HG03039 (cell line): ENCODE measurements at regions not wholly inside any gene's neighbourhood (a gene's known extent, or its start where the extent isn't known, plus 50 kb on each side); places are given as distances from the start of the nearest gene placed in this dataset.

Experiments used
- ATAC-seq: cut with Tn5 transposase; IDR thresholded peaks from one replicate; pipeline ENCODE4 v1.9.1; 2021; ENCODE audit warnings: mild to moderate bottlenecking, moderate library complexity; ENCODE audit not compliant: unreplicated experiment

GRCh38 chr12:75908961-75909605 lies 122.5 kb downstream of the PHLDA1 start:
- no peak for ATAC-seq

GRCh38 chr12:75905922-75906321 lies 125.7 kb downstream of the PHLDA1 start:
- ATAC-seq = no peak

- ATAC-seq = no peak
Observed at GRCh38 chr12:75900781-75901254, 130.8 kb downstream of the PHLDA1 start.

GRCh38 chr12:75900226-75900625 lies 131.3 kb downstream of the PHLDA1 start:
- no peak for ATAC-seq

GRCh38 chr12:75894965-75895754 lies 136.4 kb downstream of the PHLDA1 start:
- no peak for ATAC-seq

DNA sequence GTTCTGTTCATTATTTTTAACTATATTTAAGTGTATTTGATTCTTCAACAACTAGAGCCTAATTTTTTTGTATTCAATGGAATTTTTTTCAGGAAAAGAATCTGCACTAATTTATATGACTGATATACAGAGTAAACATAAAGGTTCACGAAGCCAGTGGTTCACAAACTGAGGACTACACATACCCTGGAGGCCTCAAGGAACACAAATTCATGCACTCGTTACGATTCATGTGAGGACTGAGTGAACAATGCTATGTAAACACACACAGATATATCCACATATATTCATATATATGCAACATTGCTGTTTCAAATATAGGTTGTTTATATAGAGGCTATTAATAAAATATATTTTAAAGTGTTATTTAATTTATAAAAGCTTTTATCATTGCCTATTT lies 137.8 kb downstream of the PHLDA1 start:
- no peak for ATAC-seq

- no peak for ATAC-seq
Observed at GRCh38 chr12:75892731-75893408, 138.7 kb downstream of the PHLDA1 start.

- ATAC-seq = no peak
Observed at GRCh38 chr12:75891072-75891471, 140.5 kb downstream of the PHLDA1 start.

- ATAC-seq = no peak
Observed at GRCh38 chr12:75890660-75891059, 140.9 kb downstream of the PHLDA1 start.

GRCh38 chr12:75890141-75890540 lies 141.4 kb downstream of the PHLDA1 start:
- no peak for ATAC-seq

- no peak for ATAC-seq
Observed at GRCh38 chr12:75888874-75889613, 142.5 kb downstream of the PHLDA1 start.

- ATAC-seq = no peak
Observed at GRCh38 chr12:75888399-75888798, 143.2 kb downstream of the PHLDA1 start.

GRCh38 chr12:75887979-75888378 lies 143.6 kb downstream of the PHLDA1 start:
- ATAC-seq = no peak

GRCh38 chr12:75884465-75884985 lies 147.1 kb downstream of the PHLDA1 start:
- ATAC-seq = no peak

GRCh38 chr12:75883241-75883640 lies 148.3 kb downstream of the PHLDA1 start:
- no peak for ATAC-seq

DNA sequence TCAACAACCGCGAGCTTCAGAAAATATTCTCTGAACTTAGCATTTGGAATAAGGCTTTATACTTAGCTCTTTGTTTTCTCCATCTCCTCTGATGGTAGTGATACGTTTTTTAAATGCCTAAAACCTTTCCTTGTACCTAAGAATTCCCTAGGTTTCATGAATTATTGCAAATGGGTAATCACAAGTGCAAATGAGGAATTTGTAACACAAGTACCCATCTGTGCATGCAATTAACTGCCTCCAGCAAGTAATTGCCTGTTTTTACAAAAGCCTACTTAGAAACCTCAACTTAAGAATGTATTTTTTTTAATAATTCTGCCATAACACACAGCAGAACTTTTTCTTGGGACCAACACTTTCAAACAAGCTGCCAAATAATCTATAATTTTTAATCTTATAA lies 149.2 kb downstream of the PHLDA1 start:
- ATAC-seq = no peak

DNA sequence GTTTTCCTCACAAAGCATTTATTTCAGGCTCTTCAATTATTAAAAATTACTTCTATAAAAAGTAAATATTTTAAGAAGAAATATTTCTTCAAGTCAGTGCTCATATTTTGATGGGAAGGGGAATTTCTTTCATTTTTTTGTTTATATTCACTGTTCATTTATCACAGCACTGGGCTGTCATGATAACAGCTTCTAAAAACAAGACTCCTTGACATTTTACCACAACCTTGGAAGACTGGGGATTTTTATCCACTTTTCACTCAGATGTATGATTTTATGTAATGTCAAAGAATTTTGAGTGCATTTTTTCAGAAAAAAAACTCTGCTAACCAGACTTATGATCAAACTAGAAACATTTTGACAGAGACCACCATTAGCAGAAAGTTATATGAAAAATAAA lies 149.7 kb downstream of the PHLDA1 start:
- no peak for ATAC-seq

GRCh38 chr12:75877763-75878621 lies 153.6 kb downstream of the PHLDA1 start:
- ATAC-seq = no peak

DNA sequence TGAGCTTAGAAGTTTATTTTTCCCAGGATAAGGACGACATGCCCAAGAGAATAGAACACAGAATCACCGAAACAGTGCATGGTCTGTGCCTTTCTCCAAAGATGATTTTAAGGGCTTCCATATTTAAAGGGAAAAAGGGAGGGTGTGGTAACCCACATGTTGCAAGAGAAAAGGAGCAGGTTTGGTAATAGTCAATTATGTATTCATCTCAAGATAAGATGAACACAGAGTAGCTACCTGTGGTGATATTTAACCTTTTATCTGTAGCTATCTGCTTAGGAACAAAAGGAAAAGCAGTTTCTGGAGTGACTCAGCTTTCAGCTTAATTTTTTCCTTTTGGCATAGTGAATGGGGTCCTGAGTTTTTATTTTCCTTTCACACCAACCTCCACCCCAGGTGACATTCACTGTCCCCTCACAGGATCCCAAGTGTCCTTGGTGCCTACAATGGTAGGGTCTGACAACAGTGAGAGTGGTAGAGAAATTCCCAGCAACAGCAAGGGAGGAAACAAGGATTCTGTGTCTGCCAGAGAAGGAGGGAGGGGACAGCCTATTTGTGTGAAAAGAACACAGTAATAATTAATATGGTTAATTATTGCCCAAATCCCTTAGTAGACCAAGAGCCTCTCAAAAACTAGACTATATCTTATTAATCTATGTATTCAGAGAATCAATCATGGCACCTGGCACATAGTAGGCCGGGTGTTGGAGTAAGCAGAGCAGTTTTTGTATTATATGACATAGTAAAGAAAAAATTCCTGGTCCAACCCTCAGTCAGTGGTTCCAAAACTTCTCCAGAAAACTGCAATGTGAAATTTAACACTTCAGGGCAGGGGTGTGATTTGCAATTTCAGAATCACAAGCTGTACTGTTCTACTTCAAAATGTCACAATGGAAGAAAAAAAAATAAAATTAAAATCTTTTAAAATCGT lies 154.5 kb downstream of the PHLDA1 start:
- ATAC-seq = no peak
